ENCODE measurements at regions not wholly inside any gene's neighbourhood (a gene's known extent, or its start where the extent isn't known, plus 50 kb on each side); places are given as distances from the start of the nearest gene placed in this dataset.

DNA sequence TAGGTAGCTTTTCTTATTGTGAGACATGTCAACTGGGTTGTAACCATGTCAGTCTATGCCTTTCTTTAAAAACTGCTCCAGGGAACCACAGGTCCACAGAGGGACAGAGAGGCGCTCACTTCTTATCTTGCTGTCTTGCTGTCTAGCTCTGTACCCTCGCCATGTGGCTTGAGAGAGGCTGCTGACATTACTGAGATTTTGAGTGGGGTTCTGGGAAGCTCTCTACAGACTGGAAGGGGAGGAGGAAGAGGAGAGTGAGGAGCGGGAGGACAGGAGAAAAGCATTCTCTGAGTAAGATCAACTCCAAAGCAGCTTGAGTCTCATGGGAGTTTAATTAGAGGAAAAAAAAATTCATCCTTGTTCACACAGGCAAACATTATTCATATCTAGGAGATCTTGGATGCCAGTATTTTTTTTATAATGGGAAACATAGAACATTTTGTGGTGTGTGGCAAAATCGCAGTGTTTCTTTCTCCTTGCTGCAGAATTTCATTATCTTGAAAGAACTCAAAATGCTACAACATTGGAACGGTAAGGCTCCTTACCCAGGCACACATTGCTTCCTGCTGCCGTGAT lies 1037.0 kb upstream of the NR2F2 start:
- H3K9ac ChIP-seq (ENCODE audit: insufficient read depth, low read length) = no peak overlapping the region
- no peaks in the 10 kb centered on the region for H3K27me3 ChIP-seq (ENCODE audit: control insufficient read depth, insufficient read depth, low read length)
- no peaks in the 10 kb centered on the region for H4K20me1 ChIP-seq (ENCODE audit: control insufficient read depth, extremely low read depth, insufficient read depth, low read length)
- no peak for TF ChIP-seq EZH2 (IDR thresholded peaks at IDR 0.05; ENCODE audit: low read length, missing control alignments)
- no peak for TF ChIP-seq CTCF (conservative IDR thresholded peaks at IDR 0.05 in 1 of 2, IDR thresholded peaks at IDR 0.05 in 1 of 2; ENCODE audit: low read depth in 1 of 2, low read length in 2 of 2)
- no peak overlapping the region for H2AFZ ChIP-seq (ENCODE audit: low read length)
- peaks cover 16% of the 10 kb centered on the region for H3K4me1 ChIP-seq (ENCODE audit: control insufficient read depth, extremely low read depth, insufficient read depth, low read length)
- H3K36me3 ChIP-seq (ENCODE audit: control insufficient read depth, insufficient read depth, low read length) = no peaks in the 10 kb centered on the region
- no peak for DNase-seq (ENCODE audit: low read depth in 2 of 2)
- H3K4me2 ChIP-seq (ENCODE audit: extremely low read depth, insufficient read depth, low read length) = peak overlapping the region; percentile 74
- H3K9me3 ChIP-seq (ENCODE audit: control insufficient read depth, insufficient read depth, low read depth, low read length) = no peaks in the 10 kb centered on the region
- no peaks in the 10 kb centered on the region for H3K79me2 ChIP-seq (ENCODE audit: control insufficient read depth, insufficient read depth, low read length)
- H3K4me3 ChIP-seq (replicated peaks in 1 of 4; ENCODE audit: control extremely low read depth in 1 of 4, insufficient read depth in 1 of 4, low read depth in 3 of 4, low read length in 4 of 4) = peak overlapping the region in 1 of 4 experiments; percentile 43
- H3K27ac ChIP-seq (ENCODE audit: insufficient read depth, low read length) = peak overlapping the region; percentile 6

DNA sequence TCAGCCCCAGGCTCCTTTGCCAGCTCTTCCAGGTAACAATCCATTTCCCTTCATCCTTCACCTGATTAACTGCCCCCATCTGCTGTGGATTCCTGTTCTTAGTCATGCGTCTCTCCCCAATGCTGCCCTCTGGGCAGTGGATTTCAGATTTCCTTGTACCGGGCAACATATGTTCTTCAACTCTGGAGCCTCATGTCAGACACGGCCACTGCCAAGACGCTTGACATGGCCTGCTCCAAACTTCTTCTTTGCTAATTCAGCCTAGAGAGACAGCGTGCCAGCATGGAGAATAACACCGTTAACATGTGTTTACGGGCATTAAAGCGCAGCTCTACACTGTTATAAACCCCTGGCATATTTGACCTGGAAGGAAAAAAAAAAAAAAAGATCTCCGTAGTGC lies 1035.1 kb upstream of the NR2F2 start:
- Histone ChIP-seq H3K9me3 (ENCODE audit: control insufficient read depth, insufficient read depth, low read depth, low read length) (no peaks in the 10 kb centered on the region), H3K9ac (ENCODE audit: insufficient read depth, low read length) (no peak overlapping the region), H3K79me2 (ENCODE audit: control insufficient read depth, insufficient read depth, low read length) (no peaks in the 10 kb centered on the region), H2AFZ (ENCODE audit: low read length) (no peak overlapping the region), H3K27ac (ENCODE audit: insufficient read depth, low read length) (no peak overlapping the region), H3K4me1 (ENCODE audit: control insufficient read depth, extremely low read depth, insufficient read depth, low read length) (peaks cover 11% of the 10 kb centered on the region), H3K4me2 (ENCODE audit: extremely low read depth, insufficient read depth, low read length) (no peak overlapping the region), H3K4me3 (replicated peaks in 1 of 4; ENCODE audit: control extremely low read depth in 1 of 4, insufficient read depth in 1 of 4, low read depth in 3 of 4, low read length in 4 of 4) (no peak overlapping the region), H3K27me3 (ENCODE audit: control insufficient read depth, insufficient read depth, low read length) (no peaks in the 10 kb centered on the region), H4K20me1 (ENCODE audit: control insufficient read depth, extremely low read depth, insufficient read depth, low read length) (no peaks in the 10 kb centered on the region), H3K36me3 (ENCODE audit: control insufficient read depth, insufficient read depth, low read length) (no peaks in the 10 kb centered on the region)
- no peak for DNase-seq (ENCODE audit: low read depth in 2 of 2)
- TF ChIP-seq EZH2 (IDR thresholded peaks at IDR 0.05; ENCODE audit: low read length, missing control alignments) = no peak
- no peak for TF ChIP-seq CTCF (conservative IDR thresholded peaks at IDR 0.05 in 1 of 2, IDR thresholded peaks at IDR 0.05 in 1 of 2; ENCODE audit: low read depth in 1 of 2, low read length in 2 of 2)

GRCh38 chr15:95295896-95296625 lies 1034.4 kb upstream of the NR2F2 start:
- peak in 1 of 2 donors; percentile 61 for DNase-seq (ENCODE audit: low read depth in 2 of 2)
- no peaks in the 10 kb centered on the region for H3K27me3 ChIP-seq (ENCODE audit: control insufficient read depth, insufficient read depth, low read length)

More at GRCh38 chr15:95295896-95296625, 1034.4 kb upstream of the NR2F2 start:
- no peaks in the 10 kb centered on the region for H3K79me2 ChIP-seq (ENCODE audit: control insufficient read depth, insufficient read depth, low read length)
- H3K36me3 ChIP-seq (ENCODE audit: control insufficient read depth, insufficient read depth, low read length) = no peaks in the 10 kb centered on the region
- no peak overlapping the region for H3K27ac ChIP-seq (ENCODE audit: insufficient read depth, low read length)
- no peaks in the 10 kb centered on the region for H3K9me3 ChIP-seq (ENCODE audit: control insufficient read depth, insufficient read depth, low read depth, low read length)
- no peak for TF ChIP-seq CTCF (conservative IDR thresholded peaks at IDR 0.05 in 1 of 2, IDR thresholded peaks at IDR 0.05 in 1 of 2; ENCODE audit: low read depth in 1 of 2, low read length in 2 of 2)
- TF ChIP-seq EZH2 (IDR thresholded peaks at IDR 0.05; ENCODE audit: low read length, missing control alignments) = no peak
- H2AFZ ChIP-seq (ENCODE audit: low read length) = no peak overlapping the region
- H3K4me3 ChIP-seq (replicated peaks in 1 of 4; ENCODE audit: control extremely low read depth in 1 of 4, insufficient read depth in 1 of 4, low read depth in 3 of 4, low read length in 4 of 4) = no peak overlapping the region
- no peaks in the 10 kb centered on the region for H4K20me1 ChIP-seq (ENCODE audit: control insufficient read depth, extremely low read depth, insufficient read depth, low read length)
- peaks cover 13% of the 10 kb centered on the region for H3K4me1 ChIP-seq (ENCODE audit: control insufficient read depth, extremely low read depth, insufficient read depth, low read length)
- no peak overlapping the region for H3K9ac ChIP-seq (ENCODE audit: insufficient read depth, low read length)
- H3K4me2 ChIP-seq (ENCODE audit: extremely low read depth, insufficient read depth, low read length) = no peak overlapping the region

Data from fibroblast of lung (primary cell).